HG03469 (cell line): ENCODE measurements at regions not wholly inside any gene's neighbourhood (a gene's known extent, or its start where the extent isn't known, plus 50 kb on each side); places are given as distances from the start of the nearest gene placed in this dataset.

Experiments
- ATAC-seq: cut with Tn5 transposase; IDR thresholded peaks from one replicate; pipeline ENCODE4 v1.9.1; 2021; ENCODE audit warnings: mild to moderate bottlenecking, moderate library complexity, moderate number of reproducible peaks; ENCODE audit not compliant: unreplicated experiment

- ATAC-seq = no peak
These were observed 130.0 kb upstream of the BMP5 start for GRCh38 chr6:56005426-56005825.

DNA sequence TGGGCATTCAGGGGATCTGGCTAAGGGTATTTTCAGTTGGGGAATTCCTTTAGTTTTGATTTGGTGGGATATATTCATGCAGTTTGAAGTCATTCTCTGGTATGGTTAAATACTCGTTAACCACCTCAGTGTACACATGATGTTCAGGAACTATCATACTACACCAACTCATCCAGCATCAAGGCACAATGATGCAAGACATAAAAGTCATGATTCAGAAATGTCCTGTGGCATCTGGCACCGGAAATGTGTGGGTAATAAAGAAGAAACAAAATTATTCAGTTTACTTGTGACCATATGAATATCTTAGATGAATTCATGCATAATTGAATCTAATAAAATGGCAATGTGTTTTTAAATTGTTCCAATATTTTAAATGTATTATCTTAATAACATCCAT is 129.0 kb upstream of the BMP5 start:
- ATAC-seq = no peak

- ATAC-seq = no peak
These were observed 128.2 kb upstream of the BMP5 start for GRCh38 chr6:56003616-56004015.

DNA sequence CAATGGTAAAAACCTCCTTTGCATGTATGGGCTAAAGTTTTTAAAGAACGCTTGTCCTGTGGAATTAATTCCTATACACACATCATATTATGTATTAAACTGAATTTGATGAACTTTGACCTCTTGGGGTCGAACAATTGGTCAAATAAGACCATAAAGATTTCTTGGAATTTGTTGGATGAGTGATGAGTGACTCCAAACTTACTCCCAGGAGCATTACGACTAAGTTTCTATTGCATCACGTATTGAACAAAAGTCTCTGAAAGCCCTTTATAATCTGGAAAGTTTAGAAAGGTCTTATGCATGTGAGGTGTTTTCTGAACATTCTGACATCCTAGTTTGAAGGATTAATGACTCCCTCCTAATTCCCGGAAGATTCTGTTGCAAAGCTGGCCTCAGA is 126.9 kb upstream of the BMP5 start:
- no peak for ATAC-seq

GRCh38 chr6:55998576-55998975 is 123.2 kb upstream of the BMP5 start:
- no peak for ATAC-seq

GRCh38 chr6:55997223-55997874 is 122.0 kb upstream of the BMP5 start:
- no peak for ATAC-seq

GRCh38 chr6:55994531-55994930 is 119.1 kb upstream of the BMP5 start:
- no peak for ATAC-seq

GRCh38 chr6:55993418-55993817 is 118.0 kb upstream of the BMP5 start:
- no peak for ATAC-seq

DNA sequence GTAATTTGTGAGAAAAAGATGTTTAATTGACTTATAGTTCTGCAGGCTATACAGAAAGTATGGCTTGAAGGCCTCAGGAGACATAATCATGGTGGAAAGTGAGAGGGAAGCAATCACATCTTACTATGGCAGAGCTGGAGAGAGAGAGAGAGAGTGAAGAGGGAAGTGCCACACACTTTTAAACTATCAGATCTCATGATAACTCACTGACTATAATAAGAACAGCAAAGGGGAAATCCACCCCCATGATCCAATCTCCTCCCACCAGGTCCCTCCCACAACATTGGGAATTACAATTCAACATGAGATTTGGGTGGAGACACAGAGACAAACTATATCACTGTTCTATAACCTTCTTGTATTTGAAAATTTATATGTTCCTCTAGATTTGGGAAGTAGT is 117.2 kb upstream of the BMP5 start:
- ATAC-seq = no peak

DNA sequence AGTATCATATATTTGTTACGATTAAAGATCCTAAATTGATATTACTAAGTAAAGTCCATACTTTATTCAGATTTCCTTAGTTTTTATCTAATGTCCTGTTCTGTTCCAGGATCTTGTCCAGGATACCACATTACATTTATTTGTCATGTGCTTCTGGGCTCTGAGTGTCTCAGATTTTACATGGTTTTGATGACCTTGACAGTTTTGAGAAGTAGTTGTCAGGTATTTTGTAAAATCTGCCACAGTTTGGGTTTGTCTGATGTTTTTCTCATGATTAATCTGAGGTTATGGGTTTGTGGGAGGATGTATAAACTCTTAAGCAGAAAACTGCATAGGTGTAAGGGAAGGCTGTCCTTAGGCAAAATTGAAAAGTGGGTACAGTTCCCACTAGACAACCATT is 109.9 kb upstream of the BMP5 start:
- no peak for ATAC-seq

DNA sequence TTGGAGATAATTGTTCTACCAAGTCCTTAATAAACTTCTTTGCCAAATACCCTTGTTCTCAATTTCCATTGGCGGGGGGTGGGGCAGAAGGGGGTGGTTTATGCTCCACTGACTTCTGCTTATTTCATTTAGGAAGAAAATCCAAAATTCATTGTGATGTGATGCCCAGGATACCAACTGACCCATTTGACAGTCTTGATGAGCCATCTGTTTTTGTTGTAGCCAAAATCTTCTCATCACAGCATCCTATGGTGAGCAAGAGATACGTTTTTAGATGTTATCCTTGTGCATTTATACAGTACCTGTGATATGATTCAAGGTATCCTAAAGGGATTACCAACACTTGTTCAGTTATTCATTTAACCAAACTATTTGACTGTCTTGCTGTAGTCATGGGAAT is 108.5 kb upstream of the BMP5 start:
- no peak for ATAC-seq

GRCh38 chr6:55981660-55982059 is 106.3 kb upstream of the BMP5 start:
- ATAC-seq = no peak

- ATAC-seq = peak; percentile 45
These were observed 105.3 kb upstream of the BMP5 start for GRCh38 chr6:55980627-55981211.

DNA sequence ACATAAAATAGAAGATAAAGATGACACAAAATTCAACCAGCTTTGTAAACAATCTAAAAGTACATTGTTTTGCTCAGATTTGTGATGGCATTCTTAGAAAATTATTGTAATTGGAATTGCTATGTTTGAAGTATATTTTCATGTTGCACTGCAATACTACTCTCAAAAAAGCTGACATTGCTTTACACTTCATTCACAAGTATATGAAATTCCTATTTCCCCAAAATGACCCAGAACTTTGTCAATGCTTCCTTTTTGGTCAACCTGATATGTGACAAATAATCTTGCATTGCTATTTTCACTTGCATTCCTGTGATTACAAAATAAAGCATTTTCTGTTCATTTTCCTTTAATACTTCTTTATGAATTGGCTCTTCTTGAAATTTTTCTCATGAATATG is 104.1 kb upstream of the BMP5 start:
- ATAC-seq = no peak

GRCh38 chr6:55977959-55978665 is 102.7 kb upstream of the BMP5 start:
- no peak for ATAC-seq

GRCh38 chr6:55974688-55975087 is 99.3 kb upstream of the BMP5 start:
- no peak for ATAC-seq

DNA sequence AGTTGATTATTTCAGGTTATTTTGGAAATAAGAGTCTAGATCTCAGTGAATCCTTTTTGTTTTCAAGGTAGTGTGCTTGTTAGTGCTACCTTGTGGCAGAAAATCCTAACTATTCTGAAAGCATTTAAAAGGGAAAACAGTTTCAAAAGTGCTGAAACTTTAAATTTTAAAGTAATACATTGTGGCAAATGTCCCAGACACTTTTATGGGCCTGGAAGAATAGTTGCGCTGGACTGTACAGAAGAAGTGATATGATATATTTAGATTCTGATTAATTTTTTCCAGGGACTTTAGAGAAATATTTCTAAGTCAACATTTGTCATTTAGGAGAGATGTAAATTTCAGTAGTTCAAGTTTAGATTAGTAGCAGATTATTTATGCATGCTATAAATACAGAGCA is 96.7 kb upstream of the BMP5 start:
- ATAC-seq = no peak

GRCh38 chr6:55969526-55969925 is 94.1 kb upstream of the BMP5 start:
- ATAC-seq = no peak

GRCh38 chr6:55968926-55969325 is 93.5 kb upstream of the BMP5 start:
- no peak for ATAC-seq

GRCh38 chr6:55964136-55964535 is 88.7 kb upstream of the BMP5 start:
- ATAC-seq = no peak

DNA sequence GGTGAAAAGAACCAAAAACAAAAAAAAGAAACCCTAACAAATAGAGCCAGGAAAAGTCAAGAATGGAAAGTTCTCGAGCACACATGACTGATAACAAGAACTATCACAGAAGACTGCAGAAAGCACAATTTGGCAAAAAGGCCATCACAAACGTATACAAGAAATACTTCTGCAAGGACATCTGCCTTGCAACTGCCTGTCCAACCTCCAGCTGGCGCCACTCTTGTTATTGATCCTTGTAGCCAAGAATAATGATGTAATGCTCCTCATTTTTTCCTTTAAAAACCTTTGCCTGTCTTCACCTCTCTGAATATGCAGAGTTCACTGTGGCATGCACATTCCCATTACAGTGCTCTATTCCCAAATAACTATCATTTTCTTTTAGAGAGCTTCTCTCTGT is 87.9 kb upstream of the BMP5 start:
- no peak for ATAC-seq

DNA sequence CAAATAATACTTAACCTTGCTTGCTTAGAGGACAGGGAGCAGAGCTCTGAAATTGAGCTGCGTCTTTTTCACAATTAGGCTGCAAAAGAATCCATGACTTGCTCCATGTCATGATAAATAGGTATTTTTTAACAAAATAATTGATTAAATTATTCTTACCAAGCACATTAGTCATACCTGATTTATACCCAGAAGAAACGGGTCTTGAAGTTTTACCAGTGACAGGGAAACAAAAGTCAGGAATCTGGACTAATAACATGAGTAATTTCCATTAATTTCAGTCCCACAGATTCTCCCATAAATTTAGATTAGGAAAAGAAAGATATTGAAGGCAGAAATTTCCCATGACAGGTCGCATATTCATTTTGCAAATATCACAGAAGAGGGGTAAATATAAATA is 85.0 kb upstream of the BMP5 start:
- no peak for ATAC-seq
